ENCODE measurements at regions not wholly inside any gene's neighbourhood (a gene's known extent, or its start where the extent isn't known, plus 50 kb on each side); places are given as distances from the start of the nearest gene placed in this dataset.
"Not testable (repeated sequence)": the region's sequence is repeated elsewhere in the genome, so short reads cannot be mapped to it uniquely, and the experiment has no call there.

- not testable (repeated sequence) for H3K27me3 ChIP-seq, H3K9me3 ChIP-seq, H3K36me3 ChIP-seq, H3K4me3 ChIP-seq
- peak; percentile 23 for DNase-seq
Observed at GRCh38 chr7:32768866-32769510, 122.6 kb downstream of the KBTBD2 start.

- not testable (repeated sequence) for H3K4me3 ChIP-seq, H3K9me3 ChIP-seq, DNase-seq, H3K27me3 ChIP-seq, H3K36me3 ChIP-seq
Observed at GRCh38 chr7:32768338-32768737, 123.2 kb downstream of the KBTBD2 start.

DNA sequence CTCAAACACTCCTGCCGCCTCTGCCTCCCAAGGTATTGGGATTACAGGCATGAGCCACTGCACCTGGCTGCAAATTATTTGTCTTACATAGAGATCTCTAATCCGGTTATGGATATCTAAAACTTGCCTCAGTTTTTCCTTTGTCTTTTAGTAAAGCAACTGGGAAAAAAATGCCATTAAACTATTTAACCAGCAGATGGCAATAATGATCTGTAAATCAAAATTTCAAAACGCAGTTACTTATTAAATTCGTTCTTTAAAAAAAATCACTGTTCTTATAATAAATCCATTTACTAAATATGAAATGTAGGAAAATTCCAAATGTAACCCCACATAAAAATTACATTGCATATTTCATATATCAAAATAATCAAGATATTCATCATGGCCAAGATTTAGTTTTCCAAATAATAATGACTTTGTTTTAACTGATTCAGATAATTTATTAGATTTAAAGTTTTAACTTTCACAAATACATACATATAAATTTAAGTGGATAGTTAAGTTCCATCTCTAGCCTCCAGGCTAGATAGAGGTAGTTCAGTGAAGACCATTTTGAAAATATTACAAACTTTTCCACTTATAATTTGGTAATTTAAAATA is 125.8 kb downstream of the KBTBD2 start:
- not testable (repeated sequence) for H3K4me3 ChIP-seq, H3K9me3 ChIP-seq, DNase-seq, H3K27me3 ChIP-seq, H3K36me3 ChIP-seq

- Histone ChIP-seq H3K9me3 (no peaks in the 10 kb centered on the region), H3K4me3 (no peak overlapping the region), H3K36me3 (no peaks in the 10 kb centered on the region), H3K27me3 (no peaks in the 10 kb centered on the region)
- no peak for DNase-seq
Observed at GRCh38 chr7:32765185-32765584, 126.4 kb downstream of the KBTBD2 start.

GRCh38 chr7:32762925-32763293 is 128.7 kb downstream of the KBTBD2 start:
- no peaks in the 10 kb centered on the region for H3K27me3 ChIP-seq
- H3K4me3 ChIP-seq = no peak overlapping the region
- no peaks in the 10 kb centered on the region for H3K36me3 ChIP-seq
- DNase-seq = no peak
- no peaks in the 10 kb centered on the region for H3K9me3 ChIP-seq

GRCh38 chr7:32762206-32762924 is 129.2 kb downstream of the KBTBD2 start:
- H3K27me3 ChIP-seq, H3K4me3 ChIP-seq, DNase-seq: not testable (repeated sequence)

DNA sequence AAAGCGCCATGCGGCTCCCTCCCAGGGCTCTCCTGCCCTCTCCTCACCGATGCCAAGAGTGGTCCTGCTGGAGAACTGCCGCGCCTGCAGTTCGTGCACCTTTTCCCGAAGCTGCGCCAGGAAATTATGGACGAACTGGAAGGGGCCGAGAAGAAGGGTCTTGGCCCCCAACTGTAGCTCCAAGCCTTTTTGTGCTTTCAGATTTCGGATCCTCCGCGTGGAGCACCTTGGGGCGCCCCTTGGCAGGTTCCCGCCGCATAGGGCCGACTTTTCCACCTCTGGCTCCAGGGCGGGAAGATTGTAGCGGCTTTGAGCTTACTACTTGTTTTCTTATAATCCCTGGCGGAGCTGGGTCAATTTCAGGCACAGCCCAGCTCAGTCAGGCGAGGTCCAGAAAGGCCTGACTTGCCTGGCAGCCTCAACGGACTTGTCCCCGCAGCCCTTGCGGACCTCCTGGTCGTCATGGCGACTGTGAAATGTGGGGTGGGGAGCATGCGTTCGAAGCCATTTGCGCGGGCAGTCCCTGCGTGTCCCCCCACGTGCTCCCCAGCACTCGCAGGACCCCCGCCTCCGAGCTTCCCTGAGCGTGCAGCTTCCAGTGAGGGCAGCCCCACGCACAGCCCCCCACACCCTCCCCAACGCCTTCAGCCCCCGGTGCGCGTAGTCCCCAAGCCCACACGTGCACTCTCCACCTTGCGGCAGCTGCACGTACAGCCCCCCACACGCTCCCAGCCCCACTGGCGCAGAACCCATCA is 129.9 kb downstream of the KBTBD2 start:
- no peaks in the 10 kb centered on the region for H3K9me3 ChIP-seq
- DNase-seq = no peak
- no peak overlapping the region for H3K4me3 ChIP-seq

More at GRCh38 chr7:32762206-32762924, 129.2 kb downstream of the KBTBD2 start:
- not testable (repeated sequence) for H3K9me3 ChIP-seq, H3K36me3 ChIP-seq

GRCh38 chr7:32760755-32761154 is 130.8 kb downstream of the KBTBD2 start:
- H3K27me3 ChIP-seq, H3K4me3 ChIP-seq, H3K36me3 ChIP-seq, H3K9me3 ChIP-seq, DNase-seq: not testable (repeated sequence)

More for the DNA sequence above, 129.9 kb downstream of the KBTBD2 start:
- no peaks in the 10 kb centered on the region for H3K27me3 ChIP-seq
- no peaks in the 10 kb centered on the region for H3K36me3 ChIP-seq

GRCh38 chr7:32759859-32760258 is 131.7 kb downstream of the KBTBD2 start:
- H3K9me3 ChIP-seq, H3K36me3 ChIP-seq, H3K4me3 ChIP-seq, H3K27me3 ChIP-seq, DNase-seq: not testable (repeated sequence)

- not testable (repeated sequence) for H3K4me3 ChIP-seq, H3K9me3 ChIP-seq, DNase-seq, H3K27me3 ChIP-seq, H3K36me3 ChIP-seq
Observed at GRCh38 chr7:32753872-32754271, 137.7 kb downstream of the KBTBD2 start.

- not testable (repeated sequence) for H3K27me3 ChIP-seq, H3K36me3 ChIP-seq, DNase-seq
Observed at GRCh38 chr7:32748337-32748736, 143.2 kb downstream of the KBTBD2 start.

DNA sequence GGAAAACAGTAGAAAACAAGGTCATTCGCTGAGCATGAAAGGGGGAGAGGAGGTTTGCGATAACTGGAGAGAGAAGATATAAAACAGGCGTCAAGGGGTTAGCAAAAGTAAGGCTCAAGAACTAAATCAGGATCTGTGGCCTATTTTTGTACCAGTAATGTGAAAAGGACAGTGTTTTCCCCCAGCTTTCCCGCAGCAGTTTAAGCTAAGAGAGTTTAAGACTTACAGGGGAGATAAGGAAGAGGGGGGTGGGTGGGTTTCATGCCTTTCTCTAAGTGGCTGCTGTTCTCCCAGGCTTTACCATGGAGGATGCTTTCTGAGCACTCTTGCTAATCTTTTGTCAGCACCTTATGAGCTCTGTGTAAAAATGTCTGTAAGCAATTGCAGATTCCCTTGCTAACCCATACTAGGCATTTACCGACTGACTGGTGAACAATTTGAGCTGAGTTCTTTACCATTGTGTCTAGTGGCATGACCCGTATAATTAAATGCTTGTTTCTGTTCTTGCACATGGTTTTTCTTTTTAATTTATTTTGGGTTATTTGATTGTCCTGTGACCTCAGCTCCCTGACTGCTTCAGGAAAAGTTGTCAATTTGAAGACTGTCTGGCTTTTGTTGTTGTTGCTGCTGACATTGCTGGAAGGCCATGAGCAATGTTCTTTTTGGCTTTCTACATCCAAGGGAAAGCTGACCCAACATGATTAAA is 144.0 kb downstream of the KBTBD2 start:
- H3K36me3 ChIP-seq, H3K4me3 ChIP-seq, H3K9me3 ChIP-seq, H3K27me3 ChIP-seq, DNase-seq: not testable (repeated sequence)

More at GRCh38 chr7:32748337-32748736, 143.2 kb downstream of the KBTBD2 start:
- not testable (repeated sequence) for H3K4me3 ChIP-seq, H3K9me3 ChIP-seq

- H3K9me3 ChIP-seq, H3K36me3 ChIP-seq, H3K27me3 ChIP-seq, DNase-seq, H3K4me3 ChIP-seq: not testable (repeated sequence)
Observed at GRCh38 chr7:32741853-32742476, 149.6 kb downstream of the KBTBD2 start.

DNA sequence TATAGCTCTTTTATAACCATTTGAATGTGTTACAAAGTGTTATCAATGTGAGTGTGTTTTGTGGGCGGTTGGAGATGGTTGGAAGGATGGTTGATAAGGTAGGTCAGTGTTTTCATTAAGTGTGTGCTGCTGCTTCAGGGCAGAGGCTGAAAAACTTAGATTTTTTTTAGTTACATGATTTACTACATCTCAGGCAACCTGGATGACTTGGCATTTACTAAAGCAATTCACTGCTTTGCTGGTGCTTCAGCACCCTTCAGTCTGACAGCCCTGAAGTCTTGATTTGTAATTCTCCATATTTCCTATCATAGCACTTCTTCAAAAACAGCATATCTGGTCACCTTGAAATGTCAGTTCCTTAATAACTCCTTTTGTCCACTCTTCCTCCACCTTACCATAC is 151.8 kb downstream of the KBTBD2 start:
- not testable (repeated sequence) for H3K27me3 ChIP-seq, H3K36me3 ChIP-seq, H3K9me3 ChIP-seq, DNase-seq, H3K4me3 ChIP-seq

DNA sequence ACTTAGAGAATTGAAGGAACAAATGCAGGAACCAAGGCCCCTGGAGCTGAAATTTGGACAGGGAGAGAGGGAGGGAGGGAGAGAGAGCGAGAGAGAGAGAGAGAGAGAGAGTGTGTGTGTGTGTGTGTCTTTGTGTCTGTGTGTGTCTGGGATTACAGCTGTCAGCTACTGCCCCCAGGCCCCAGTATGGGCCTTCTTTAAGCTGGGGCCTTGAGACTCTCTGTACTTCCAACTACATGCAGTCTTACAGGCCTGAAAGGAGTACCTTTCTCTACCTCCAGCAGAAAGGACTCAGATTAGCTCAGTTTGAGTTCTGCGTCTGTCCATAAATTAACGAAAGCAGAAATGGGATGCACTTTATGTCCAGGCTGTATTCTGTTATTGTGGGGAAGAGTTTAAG is 153.2 kb downstream of the KBTBD2 start:
- not testable (repeated sequence) for H3K4me3 ChIP-seq, DNase-seq, H3K9me3 ChIP-seq

DNA sequence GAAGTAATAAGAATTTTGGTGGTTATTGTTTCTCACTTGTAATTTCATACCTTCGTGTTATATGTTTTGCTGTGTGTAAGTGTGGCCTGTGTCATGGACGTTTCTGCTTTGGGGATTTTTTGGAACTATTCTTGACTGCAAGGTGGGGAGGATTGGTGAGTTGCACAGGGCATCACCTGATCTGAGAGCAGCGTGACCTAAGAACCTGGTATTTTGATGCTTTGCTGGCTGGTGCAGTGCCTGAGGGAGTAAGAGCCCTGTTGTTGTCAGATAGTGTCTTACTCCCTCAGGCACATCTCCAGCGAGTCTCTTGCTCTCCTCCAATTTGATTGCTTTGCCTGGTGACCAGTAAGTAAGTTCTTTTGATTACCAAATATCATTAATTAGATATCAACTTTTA is 158.8 kb downstream of the KBTBD2 start:
- H3K4me3 ChIP-seq, H3K36me3 ChIP-seq, H3K27me3 ChIP-seq, DNase-seq, H3K9me3 ChIP-seq: not testable (repeated sequence)

More for the DNA sequence above, 153.2 kb downstream of the KBTBD2 start:
- H3K27me3 ChIP-seq, H3K36me3 ChIP-seq: not testable (repeated sequence)

Measured in MG63 (cell line).